DOHH2 (cell line): ENCODE measurements at regions not wholly inside any gene's neighbourhood (a gene's known extent, or its start where the extent isn't known, plus 50 kb on each side); places are given as distances from the start of the nearest gene placed in this dataset.

ENCODE experiments used
- EZH2phosphoT487 ChIP-seq: fragments of 200-600 bp; sonication (generic); IDR thresholded peaks from 2 replicates; pipeline ENCODE4 v1.6.1; 2017; ENCODE audit warnings: borderline replicate concordance, mild to moderate bottlenecking, antibody characterized with exemption, low read length, moderate library complexity, mixed read lengths
- TF ChIP-seq, protein P1 (sequence below): fragments of 200-600 bp; sonication (generic); IDR thresholded peaks from one replicate; pipeline ENCODE4 v1.5.1; 2014; ENCODE audit warnings: antibody characterized with exemption, mild to moderate bottlenecking, low read depth, low read length; ENCODE audit not compliant: poor library complexity, severe bottlenecking

GRCh38 chr4:24702281-24702680, 93.1 kb upstream of the SOD3 start:
- TF ChIP-seq, protein P1, sequence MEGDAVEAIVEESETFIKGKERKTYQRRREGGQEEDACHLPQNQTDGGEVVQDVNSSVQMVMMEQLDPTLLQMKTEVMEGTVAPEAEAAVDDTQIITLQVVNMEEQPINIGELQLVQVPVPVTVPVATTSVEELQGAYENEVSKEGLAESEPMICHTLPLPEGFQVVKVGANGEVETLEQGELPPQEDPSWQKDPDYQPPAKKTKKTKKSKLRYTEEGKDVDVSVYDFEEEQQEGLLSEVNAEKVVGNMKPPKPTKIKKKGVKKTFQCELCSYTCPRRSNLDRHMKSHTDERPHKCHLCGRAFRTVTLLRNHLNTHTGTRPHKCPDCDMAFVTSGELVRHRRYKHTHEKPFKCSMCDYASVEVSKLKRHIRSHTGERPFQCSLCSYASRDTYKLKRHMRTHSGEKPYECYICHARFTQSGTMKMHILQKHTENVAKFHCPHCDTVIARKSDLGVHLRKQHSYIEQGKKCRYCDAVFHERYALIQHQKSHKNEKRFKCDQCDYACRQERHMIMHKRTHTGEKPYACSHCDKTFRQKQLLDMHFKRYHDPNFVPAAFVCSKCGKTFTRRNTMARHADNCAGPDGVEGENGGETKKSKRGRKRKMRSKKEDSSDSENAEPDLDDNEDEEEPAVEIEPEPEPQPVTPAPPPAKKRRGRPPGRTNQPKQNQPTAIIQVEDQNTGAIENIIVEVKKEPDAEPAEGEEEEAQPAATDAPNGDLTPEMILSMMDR, result no peak
- no peak for TF ChIP-seq EZH2phosphoT487
